Mesodermal cell (in vitro differentiated cells): ENCODE measurements at regions not wholly inside any gene's neighbourhood (a gene's known extent, or its start where the extent isn't known, plus 50 kb on each side); places are given as distances from the start of the nearest gene placed in this dataset.
A peak's percentile ranks its signal among the peaks of the same experiment; 100 is the strongest.

ENCODE experiments used
- H3K27ac ChIP-seq: 2 replicates; pipeline ENCODE4 v1.7.0; 2013; ENCODE audit warnings: mild to moderate bottlenecking, low read depth, low read length, moderate library complexity; ENCODE audit not compliant: severe bottlenecking
- H3K36me3 ChIP-seq: 2 replicates; pipeline ENCODE4 v1.7.1; 2013; ENCODE audit warnings: mild to moderate bottlenecking, low read length, moderate library complexity; ENCODE audit not compliant: control insufficient read depth, insufficient read depth
- H3K4me1 ChIP-seq: one replicate; pipeline ENCODE4 v1.7.1; 2013; ENCODE audit warnings: mild to moderate bottlenecking, low read length; ENCODE audit not compliant: insufficient read depth, control insufficient read depth, poor library complexity, severe bottlenecking
- H3K4me3 ChIP-seq: 2 replicates; pipeline ENCODE4 v1.7.0; 2013; ENCODE audit warnings: low read length, control low read depth, mild to moderate bottlenecking; ENCODE audit not compliant: insufficient read depth, poor library complexity, severe bottlenecking; ENCODE audit errors: extremely low read depth
- H3K9me3 ChIP-seq: 2 replicates; pipeline ENCODE4 v1.7.1; 2013; ENCODE audit warnings: mild to moderate bottlenecking, low read length, moderate library complexity; ENCODE audit not compliant: control insufficient read depth
- WGBS, 2 experiments: methylation state at CpG; one replicate each; pipeline ENCODE4 v1.1.5; 2013; ENCODE audit warnings: missing lambda C conversion rate in 2 of 2; ENCODE audit not compliant: insufficient coverage in 2 of 2; 5-methylcytosine and 5-hydroxymethylcytosine counted together

GRCh38 chr2:239883326-239884050 is 141.7 kb downstream of the NDUFA10 start:
- H3K36me3 ChIP-seq = no peaks in the 10 kb centered on the region
- H3K4me3 ChIP-seq = no peak overlapping the region
- peaks cover 13% of the 10 kb centered on the region for H3K9me3 ChIP-seq
- H3K27ac ChIP-seq = no peak overlapping the region
- 81 to 86% methylated on average over 9 to 11 of the region's 12 CpGs for WGBS, 2 experiments
- peaks cover 13% of the 10 kb centered on the region for H3K4me1 ChIP-seq

DNA sequence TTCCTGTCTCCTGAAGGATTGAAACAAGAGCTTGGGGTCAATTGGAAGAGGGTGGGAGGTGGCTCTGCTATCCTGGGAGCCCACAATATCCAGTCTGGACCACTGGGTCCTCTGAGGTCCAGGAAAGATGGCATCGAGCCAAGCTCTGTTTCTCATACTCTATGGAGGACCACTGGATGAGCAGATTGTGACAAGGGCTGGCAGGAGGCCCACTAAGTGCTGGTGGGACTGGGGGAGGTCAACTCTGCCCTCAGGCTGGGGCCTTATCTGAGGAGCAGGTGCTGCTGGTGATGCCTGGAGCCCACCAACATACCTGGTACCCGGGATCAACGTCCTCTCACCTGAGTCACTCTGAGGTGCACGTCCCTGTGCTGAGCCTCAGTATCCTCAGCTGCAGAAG is 142.4 kb downstream of the NDUFA10 start:
- Histone ChIP-seq H3K4me3 (no peak overlapping the region), H3K9me3 (peaks cover 13% of the 10 kb centered on the region), H3K36me3 (no peaks in the 10 kb centered on the region), H3K4me1 (peaks cover 13% of the 10 kb centered on the region), H3K27ac (no peak overlapping the region)
- WGBS, 2 experiments = 78 to 84% methylated on average over 4 of the region's 4 CpGs

GRCh38 chr2:239882331-239882732 is 142.8 kb downstream of the NDUFA10 start:
- H3K36me3 ChIP-seq = no peaks in the 10 kb centered on the region
- peaks cover 13% of the 10 kb centered on the region for H3K9me3 ChIP-seq
- H3K4me3 ChIP-seq = no peak overlapping the region
- 12 to 38% methylated on average over 4 to 5 of the region's 5 CpGs for WGBS, 2 experiments
- H3K27ac ChIP-seq = no peak overlapping the region
- H3K4me1 ChIP-seq = peaks cover 13% of the 10 kb centered on the region

DNA sequence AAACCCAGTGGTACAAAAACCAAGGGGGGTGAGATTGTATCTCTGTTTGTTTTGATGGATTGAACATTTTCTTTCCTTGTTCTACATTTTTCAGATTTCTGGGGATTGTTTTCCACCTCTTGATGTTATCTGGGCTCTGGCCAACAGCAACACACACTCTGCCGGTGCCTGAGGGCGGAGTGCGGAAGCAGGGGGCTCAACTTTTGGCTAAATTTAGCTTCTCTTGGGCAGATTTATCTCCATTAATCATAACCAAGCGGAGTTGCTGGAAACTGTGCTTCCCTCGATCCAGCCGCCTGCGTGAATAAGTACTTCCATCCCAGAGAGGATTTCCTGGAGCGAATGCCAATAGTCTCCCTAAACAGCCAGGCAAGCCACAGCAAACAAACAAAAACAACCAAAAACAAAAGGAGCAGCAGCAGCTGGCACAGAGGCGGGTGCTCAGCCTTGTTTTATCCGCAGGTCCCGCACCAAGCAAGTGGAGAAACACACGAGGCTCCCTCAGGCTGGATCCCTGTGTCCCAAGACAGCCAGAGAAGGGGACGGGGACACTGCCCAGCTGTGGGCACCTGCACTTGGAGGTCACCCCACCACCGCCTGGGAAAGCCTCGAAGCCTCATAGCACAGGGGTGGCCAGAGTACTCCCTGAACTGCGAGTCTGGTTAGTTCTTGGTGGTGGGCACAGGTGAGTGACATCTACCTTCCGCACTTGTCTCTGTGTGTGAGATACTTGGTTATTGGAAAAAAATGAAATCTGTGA is 143.4 kb downstream of the NDUFA10 start:
- H3K27ac ChIP-seq = peak overlapping the region; percentile 13
- no peak overlapping the region for H3K4me3 ChIP-seq
- no peaks in the 10 kb centered on the region for H3K36me3 ChIP-seq
- H3K4me1 ChIP-seq = peaks cover 13% of the 10 kb centered on the region
- 83 to 92% methylated on average over 15 to 16 of the region's 17 CpGs for WGBS, 2 experiments
- peaks cover 13% of the 10 kb centered on the region for H3K9me3 ChIP-seq

DNA sequence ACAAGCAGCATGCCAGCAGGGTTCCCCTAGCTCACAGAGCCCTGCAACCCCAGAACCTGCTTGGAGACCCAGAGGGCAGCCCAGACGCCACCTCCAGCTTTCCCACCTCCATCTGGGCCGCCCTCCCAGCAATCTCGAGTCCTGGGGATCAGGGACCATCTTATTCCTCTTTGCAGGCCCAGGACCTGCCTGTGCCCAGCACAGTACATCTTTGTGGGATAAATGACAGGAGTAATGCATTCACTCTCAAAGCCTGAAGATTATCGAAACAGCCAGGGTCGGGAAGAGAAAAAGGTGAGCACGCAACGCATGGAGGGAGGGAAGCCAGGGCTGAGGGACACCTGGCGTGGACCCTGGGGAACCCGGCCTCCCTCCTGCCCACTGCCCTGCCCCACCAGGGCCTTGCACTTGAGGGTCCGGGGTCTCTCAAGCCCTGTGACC is 144.1 kb downstream of the NDUFA10 start:
- Histone ChIP-seq H3K27ac (peak overlapping the region; percentile 13), H3K4me3 (no peak overlapping the region), H3K36me3 (no peaks in the 10 kb centered on the region), H3K4me1 (peaks cover 13% of the 10 kb centered on the region), H3K9me3 (peaks cover 13% of the 10 kb centered on the region)
- WGBS, 2 experiments = 86 to 89% methylated on average over 8 to 9 of the region's 10 CpGs

DNA sequence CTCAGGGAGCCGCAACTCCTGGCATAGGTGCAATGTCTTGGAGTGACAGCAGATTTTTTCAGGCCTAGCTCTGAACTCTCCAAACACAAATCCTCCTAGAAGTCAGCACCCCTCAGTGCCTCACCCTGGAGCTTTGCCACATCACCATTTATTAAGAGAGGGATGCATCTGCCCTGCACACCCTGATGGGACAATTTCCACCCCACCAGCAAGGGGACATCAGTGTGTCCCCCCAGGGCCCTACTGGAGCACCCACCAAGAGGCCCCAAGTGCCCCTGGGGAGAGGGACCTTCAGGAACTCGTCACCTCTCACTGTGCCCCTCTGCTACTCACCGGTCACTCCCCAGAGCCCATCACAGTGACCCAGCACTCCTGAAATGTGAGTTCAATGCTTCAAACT is 144.7 kb downstream of the NDUFA10 start:
- 100% methylated on average over 2 to 3 of the region's 3 CpGs for WGBS, 2 experiments
- H3K4me1 ChIP-seq = peaks cover 13% of the 10 kb centered on the region
- peaks cover 13% of the 10 kb centered on the region for H3K9me3 ChIP-seq
- H3K4me3 ChIP-seq = no peak overlapping the region
- no peaks in the 10 kb centered on the region for H3K36me3 ChIP-seq
- H3K27ac ChIP-seq = no peak overlapping the region

DNA sequence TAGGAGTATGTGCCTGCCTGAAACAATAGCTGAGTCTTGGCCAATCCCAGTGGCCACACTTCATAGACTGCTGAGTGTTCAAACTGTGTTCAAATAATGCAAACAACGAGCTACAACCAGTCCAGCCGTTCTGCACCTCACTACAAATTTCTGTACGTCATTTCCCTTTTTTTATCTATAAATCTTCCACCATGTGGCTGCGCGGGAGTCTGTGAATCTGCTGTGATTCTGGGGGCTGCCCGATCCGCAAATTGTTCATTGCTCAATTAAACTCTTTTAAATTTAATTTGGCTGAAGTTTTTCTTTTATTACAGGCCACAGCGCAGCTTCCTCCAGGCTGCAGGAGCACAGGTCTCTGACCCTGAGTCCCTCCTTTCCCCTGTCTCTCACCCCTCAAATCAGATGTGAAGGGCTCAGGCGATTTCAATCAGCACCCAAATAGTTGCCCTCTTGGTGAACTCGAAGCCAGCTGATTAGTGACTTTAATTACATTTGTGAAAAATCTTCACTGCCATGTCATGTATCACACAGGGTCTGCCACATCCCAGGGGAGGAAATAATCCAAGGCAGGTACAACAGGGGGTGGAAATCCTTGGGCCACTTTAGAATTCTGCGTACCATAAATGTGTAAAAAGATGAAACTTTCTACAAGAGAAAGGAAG is 145.6 kb downstream of the NDUFA10 start:
- Histone ChIP-seq H3K27ac (no peak overlapping the region), H3K4me1 (peaks cover 13% of the 10 kb centered on the region), H3K9me3 (peaks cover 4% of the 10 kb centered on the region), H3K36me3 (no peaks in the 10 kb centered on the region), H3K4me3 (no peak overlapping the region)
- WGBS, 2 experiments = 86 to 92% methylated on average over 2 to 10 of the region's 11 CpGs

DNA sequence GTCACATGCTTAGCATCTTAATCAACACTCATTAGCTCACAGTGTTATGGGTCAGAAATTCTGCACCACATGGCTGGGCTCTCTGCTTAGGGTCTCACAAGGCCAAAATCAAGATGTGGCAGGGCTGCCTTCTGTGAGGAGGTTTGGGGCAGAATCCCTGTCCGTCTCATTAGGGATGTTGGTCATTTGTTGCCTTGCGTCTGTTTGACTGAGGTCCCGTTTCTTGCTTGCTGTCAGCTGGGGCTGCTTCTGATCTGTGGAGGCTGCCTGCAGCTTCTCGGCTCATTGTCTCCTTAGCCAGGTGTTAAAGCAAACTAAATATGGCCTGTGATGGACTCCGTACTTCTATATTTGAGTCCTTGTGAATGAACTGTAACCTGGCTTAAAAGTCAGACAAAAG is 146.5 kb downstream of the NDUFA10 start:
- Histone ChIP-seq H3K27ac (no peak overlapping the region), H3K4me1 (peaks cover 13% of the 10 kb centered on the region), H3K4me3 (no peak overlapping the region), H3K9me3 (no peaks in the 10 kb centered on the region), H3K36me3 (no peaks in the 10 kb centered on the region)
- 89 to 92% methylated on average over 5 of the region's 5 CpGs for WGBS, 2 experiments

GRCh38 chr2:239876948-239877289 is 148.2 kb downstream of the NDUFA10 start:
- Histone ChIP-seq H3K27ac (no peak overlapping the region), H3K9me3 (no peaks in the 10 kb centered on the region), H3K4me1 (peaks cover 11% of the 10 kb centered on the region), H3K36me3 (no peaks in the 10 kb centered on the region), H3K4me3 (no peak overlapping the region)
- WGBS, 2 experiments = 88 to 100% methylated on average over 1 to 4 of the region's 5 CpGs

DNA sequence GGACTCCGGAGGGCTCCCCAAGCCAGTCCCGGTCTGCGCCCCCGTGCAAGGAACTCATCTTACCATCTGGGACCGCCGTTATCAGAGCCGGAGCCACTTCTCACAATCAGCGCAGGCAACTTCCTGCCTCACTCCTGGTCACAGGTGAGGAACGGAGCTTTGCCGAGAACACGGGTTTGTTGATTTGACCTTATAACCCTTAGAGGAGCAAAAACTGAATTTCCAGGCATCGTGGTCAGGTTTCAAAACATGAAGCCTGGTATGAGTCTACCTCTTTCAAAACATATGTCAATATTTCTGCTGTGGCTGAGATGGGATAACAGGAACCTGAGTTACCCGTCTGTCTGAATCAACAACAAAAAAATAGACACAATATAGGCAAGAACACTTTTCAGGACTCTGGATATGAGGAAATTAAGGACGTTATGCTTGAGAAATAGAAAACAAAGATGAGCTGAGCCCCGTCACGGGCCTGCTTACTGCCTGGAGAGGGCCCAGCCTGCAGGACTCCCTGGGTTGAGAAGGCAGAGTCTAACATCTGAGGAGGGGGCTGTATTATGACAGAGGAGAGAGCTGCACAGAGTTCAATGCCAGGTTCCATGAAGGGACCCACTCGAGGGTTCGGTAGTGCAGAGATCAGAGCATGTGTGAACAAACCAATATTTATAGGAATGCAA is 148.7 kb downstream of the NDUFA10 start:
- no peak overlapping the region for H3K4me3 ChIP-seq
- no peak overlapping the region for H3K27ac ChIP-seq
- H3K9me3 ChIP-seq = no peaks in the 10 kb centered on the region
- 75 to 84% methylated on average over 13 to 15 of the region's 18 CpGs for WGBS, 2 experiments
- peaks cover 6% of the 10 kb centered on the region for H3K4me1 ChIP-seq
- no peaks in the 10 kb centered on the region for H3K36me3 ChIP-seq
